ENCODE measurements at regions not wholly inside any gene's neighbourhood (a gene's known extent, or its start where the extent isn't known, plus 50 kb on each side); places are given as distances from the start of the nearest gene placed in this dataset.

DNA sequence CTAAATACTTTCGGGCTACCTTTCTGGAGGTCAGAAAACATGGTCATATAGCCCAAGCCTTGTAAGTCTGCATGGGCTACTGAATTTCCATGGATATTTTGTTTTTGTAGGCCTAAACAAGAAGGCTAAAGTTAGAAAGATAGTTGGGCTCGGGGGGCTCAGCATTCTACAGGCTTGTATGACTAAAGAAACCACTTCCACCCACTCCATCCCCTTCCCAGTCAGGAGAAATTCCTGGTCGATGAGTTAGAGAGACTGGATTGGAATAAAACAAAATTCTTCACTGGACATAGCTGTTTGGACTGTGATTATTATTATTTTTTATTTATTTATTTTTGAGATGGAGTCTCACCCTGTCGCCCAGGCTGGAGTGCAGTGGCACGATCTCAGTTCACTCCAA lies 539.4 kb upstream of the TNP1 start:
- no peak for DNase-seq

GRCh38 chr2:217398860-217399259 lies 539.0 kb upstream of the TNP1 start:
- DNase-seq, result no peak

DNA sequence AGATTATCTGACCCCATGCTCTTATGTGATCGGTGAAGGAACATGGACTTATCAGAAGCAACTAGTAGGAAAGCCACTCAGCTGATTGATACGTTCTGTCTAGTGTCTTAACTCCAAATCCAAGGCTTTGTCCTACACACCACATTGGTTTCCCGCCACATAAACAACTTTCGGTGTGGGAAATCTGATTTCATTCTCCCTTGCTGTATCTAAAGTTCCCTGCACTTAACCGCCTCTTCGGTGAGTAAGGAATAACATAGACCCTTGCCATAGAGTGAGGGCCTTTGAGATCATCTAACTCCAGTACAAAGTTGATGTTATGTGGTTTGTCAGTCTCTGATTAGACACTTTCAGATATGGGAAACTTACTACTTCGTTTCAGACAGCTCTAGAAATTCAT lies 538.2 kb upstream of the TNP1 start:
- DNase-seq, result no peak

- DNase-seq, result no peak
These were observed 536.7 kb upstream of the TNP1 start for GRCh38 chr2:217396586-217396985.

DNA sequence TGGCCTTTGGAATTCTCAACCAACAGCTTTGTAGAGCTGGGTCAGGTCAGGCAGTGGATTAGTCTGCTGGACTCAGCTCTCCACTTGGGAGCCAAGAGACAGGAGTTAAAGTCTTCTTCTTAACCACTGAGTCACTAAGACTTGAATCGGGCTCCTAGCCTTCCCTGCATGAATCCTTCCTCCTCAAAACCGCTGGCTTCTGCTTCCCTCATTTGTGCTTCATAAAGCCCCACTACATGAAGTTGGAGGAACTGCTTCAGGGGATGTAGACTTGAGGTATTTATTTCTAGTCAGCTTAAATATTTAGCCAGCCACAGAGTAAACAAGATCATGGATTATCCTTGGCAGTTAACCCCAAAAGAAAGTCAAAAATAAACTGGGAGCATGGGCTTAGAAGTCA lies 536.3 kb upstream of the TNP1 start:
- DNase-seq, result no peak

DNA sequence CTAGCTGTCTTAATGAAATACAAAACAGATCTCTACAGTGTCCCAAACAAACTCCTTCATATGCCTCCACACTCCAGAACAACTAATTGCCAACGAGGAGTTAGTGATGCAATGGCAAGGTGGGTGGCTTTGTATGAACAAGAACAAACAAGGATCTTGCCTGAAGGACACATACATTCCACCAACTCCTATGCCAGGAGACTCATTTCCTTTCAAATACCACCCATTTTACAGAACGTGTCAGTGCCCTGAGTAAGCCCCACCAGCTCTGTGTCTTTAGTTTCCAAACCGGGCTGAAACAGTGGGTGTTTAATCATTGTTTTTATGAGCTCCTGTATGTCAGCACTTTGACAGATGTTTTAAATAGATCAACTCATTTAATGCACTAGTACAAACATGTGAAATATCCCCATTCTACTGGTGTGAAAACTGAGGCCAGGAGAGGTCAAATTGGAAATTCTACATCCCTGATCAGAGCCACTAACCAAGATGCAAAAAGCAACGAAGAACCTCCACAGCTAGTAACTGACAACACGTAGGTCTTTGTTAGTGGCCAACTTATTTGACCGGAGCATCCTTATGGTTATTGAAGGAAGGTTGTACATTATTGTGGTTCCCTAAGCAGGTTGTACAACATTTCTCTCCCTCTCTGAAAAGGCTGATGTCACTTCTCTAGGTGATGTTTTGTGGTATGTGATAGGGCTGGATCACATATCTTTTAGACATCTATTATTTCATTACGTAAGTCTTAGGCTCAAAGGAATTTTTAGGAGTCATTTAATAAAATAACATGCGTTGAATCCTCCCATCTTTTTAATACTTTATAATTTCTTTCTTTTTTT lies 534.9 kb upstream of the TNP1 start:
- DNase-seq, result no peak

- no peak for DNase-seq
These were observed 533.7 kb upstream of the TNP1 start for GRCh38 chr2:217393585-217394032.

- DNase-seq, result no peak
These were observed 533.2 kb upstream of the TNP1 start for GRCh38 chr2:217392930-217393584.

DNA sequence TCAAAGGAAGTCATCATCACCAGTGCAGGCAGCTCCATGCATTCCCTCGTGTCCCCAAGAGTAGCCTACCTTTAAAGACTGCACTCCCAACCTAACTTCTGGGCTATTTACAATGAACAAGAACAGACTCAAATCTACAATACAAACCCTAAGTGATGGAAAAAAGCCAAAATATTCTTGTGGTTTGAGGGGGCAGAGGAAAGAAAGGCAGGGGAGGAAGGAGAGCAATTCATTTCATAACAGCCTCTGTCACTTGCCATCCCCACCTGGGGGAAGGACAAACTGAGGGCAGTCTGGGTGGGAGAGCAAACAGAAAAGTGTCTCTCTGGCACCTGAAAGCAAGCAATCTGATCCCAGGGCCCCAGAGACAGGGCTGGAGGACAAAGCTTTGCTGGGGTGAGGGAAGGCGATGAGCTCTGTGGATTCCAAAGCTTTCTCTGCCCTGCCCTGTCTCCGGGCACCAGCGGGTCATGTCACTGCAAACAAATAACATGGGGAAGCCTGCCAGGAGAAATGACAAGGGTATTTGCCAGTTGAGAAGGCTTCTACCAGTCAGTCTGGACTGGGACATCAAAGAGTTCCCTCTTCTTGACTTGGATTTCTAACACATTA lies 528.0 kb upstream of the TNP1 start:
- no peak for DNase-seq

DNA sequence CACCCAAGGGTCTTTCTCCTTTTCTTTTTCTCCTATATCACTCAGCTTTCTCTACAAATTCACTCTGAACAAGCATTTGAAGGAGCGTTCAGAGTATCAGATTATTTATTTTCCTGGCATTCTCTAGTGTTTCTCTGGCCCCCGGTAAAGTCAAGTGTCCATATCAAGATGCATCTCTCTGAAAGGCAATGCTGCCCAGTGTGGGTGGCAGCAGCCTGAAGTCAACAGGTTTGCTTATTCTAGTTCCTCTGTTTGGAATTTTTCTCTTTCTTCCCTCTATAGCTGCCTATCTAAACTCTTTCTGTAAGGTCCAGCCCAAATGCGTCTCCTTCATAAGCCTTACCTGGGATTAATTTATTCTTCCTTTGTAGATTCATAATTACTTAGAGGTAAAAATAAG lies 526.2 kb upstream of the TNP1 start:
- DNase-seq, result no peak

- no peak for DNase-seq
These were observed 523.8 kb upstream of the TNP1 start for GRCh38 chr2:217383620-217384019.

DNA sequence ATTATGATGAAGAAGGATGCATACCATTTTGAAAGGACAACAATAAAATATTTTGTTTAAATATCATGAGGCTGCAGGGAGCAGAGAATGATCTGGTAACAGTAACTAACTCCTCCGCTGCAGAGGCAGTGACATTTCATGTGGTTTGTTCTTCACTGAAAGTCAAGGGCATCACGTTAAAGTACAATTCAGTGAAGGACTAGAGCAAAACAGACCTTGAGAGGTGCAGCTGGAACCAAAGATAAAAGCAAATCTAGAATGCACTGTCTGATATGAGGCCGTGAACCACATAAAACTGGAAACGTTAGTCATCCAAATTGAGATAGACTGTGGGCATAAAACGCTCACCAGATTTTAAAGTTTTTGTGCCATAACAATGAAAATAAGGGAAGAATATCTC lies 522.9 kb upstream of the TNP1 start:
- no peak for DNase-seq

- DNase-seq, result peak; percentile 29
These were observed 519.9 kb upstream of the TNP1 start for GRCh38 chr2:217379807-217380206.

DNA sequence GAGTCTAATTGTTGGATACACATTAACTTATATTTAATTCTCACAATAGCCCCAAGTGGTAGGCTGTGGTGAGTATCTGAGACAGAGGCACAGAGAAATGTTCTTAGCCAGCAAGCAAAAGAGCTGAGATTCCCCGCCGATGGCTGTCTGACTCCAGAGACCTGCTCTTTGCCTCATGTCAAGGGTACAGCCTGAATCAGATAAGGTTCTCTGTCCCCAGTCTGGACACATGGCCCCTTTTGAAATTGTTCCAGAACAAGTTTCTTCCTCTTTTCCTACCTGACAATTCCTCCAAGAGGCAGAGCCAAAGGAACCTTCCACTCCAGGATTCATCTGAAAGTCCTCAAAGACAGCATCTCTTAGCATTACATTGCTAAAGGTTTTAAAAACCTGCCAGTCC lies 512.9 kb upstream of the TNP1 start:
- no peak for DNase-seq

DNA sequence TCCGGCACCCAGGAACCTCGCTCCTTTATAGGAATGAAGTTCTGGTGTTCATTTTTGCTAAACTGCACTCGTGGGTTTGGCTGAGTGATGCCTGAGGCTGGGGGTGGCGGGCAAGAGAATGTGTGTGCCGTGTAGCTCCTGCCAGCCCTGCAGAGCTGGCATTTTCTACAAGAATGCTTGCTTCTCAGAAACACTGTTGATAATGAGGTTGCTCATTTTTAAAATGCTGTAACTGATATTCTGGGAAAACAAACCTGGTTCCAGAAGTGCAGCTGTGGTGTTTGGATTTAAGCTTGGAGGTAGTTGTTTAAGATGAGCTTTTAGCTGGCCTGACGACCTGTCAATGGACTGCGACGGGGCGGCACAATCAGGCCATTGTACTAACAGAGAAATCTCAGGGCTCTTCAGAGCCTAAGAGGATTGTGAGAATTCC lies 511.9 kb upstream of the TNP1 start:
- no peak for DNase-seq

DNA sequence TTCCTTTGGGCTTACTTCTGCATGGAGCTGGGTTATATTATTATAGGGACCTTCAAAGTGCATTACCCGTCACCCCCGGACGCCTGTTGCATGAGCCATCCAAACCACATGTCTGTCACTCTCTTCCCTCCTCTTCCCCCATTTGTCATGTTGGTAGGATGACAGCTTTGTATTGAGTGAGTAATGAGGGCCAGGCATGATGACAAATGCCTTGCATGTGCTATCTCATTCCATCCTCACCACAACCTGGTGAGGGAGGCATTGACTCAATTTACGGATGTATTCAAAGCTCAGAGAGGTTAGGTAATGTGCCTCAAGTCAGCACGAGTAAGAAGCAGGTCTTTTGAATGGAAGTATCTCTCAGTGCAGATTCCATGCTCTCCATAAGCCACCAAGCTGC lies 510.5 kb upstream of the TNP1 start:
- no peak for DNase-seq

DNA sequence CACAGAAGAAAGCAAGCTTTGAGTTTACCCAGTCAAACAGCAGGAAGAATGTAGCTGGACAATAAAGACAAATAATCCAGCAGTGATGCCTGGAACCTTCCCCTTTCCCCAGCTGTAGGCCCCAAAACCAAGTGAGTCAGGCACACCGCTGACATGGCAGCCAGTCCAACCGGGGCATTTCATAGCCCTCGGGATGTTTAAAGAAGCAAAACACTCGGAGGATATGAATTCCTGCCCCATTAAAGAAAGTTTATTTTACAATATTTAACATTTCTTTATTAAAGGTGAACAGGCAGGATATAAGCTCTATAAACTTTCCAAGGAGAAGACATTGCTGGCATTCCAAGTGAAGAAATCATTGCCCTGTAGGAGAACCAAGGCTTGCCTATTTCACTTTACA lies 507.6 kb upstream of the TNP1 start:
- DNase-seq, result no peak

DNA sequence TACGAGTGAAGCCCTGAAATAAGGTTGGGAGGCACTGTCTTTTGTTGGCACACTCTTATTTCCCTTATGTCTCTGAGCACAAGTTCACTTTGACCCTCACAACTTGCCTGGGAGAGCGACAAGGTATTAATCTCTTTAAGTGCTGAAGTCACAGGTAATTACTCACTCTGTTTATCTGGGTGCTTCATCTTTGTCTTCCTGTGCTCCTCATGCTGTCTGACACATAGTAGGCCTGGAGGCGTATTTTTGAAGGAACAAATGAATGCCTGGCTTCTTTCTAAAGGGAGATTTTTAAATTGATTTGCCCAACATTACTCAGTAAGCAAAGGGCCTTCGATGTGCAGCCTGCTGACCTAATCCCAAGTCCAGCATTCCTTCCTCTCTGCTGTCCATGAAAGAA lies 507.1 kb upstream of the TNP1 start:
- DNase-seq, result no peak

DNA sequence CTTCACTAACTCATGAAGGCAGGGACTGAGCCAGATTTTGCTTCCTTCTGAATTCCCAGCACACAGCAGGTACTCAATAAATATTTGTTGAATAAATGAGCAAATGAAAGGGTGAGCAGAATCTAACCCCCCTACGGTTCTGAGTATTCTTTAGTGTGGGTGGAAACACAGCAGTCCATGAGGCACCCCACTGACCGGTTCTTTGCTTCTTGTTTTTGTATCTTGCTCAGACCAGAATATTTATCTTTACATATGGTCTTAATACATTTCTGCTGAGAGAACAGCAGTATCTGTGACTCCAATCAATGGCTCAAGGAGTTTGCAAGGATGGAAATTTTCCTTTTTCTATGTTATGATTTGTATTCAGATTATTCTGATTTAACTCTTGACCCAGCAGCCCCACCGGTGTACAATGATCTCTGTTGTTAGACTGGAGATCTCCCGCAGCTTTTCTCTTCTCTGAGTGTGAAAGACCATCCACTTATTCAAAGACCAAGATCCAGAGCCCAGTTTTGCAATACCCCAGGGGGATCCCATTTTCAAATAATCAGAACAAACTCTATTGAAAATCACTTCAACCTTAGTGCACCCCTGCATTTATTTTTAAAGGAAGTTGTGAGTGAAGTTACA lies 506.5 kb upstream of the TNP1 start:
- no peak for DNase-seq

DNA sequence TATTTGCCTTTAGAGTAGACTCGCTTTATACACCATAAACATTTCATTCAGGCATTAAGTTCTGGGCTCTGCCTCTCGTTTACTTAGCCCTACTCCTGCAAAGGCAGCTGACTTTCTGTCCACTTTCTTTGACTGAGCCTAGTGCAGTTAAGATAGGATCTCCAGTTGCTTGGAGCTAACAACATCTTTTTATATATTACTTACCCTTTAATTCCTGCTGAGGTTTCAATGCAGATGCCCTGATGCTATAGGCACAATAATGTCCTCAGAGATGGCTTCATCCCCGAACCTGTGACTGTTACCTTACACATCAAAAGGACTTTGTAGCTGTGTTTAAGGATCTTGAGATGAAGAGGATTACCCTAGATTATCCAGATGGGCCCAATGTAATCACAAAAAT lies 505.8 kb upstream of the TNP1 start:
- DNase-seq, result no peak

- DNase-seq, result no peak
These were observed 504.4 kb upstream of the TNP1 start for GRCh38 chr2:217364224-217364623.

DNA sequence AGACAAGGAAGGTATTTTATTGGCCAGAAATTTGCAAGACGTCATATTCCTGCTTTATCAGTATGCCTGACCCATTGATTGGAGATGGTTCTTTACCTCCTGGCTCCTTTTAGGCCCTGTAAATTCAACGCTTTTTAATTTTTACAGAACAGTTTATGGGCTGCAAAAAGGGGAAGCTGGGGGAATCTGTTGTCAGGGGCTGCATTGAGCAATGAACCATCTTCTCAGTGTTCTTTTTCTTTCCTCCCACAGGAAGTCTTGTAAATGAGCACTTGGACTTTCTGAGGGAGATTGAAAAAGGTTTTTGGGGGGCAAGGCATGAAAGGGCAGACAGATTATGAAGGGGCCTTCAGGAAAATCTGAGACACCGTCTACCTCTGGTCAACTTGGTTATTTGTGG lies 503.6 kb upstream of the TNP1 start:
- no peak for DNase-seq

GRCh38 chr2:217362710-217363109 lies 502.8 kb upstream of the TNP1 start:
- no peak for DNase-seq

- no peak for DNase-seq
These were observed 502.4 kb upstream of the TNP1 start for GRCh38 chr2:217362286-217362685.

Data from DMS 273 treated with DMSO at 0.1 percent for 48 hours (cell line).